ENCODE measurements at regions not wholly inside any gene's neighbourhood (a gene's known extent, or its start where the extent isn't known, plus 50 kb on each side); places are given as distances from the start of the nearest gene placed in this dataset.

DNA sequence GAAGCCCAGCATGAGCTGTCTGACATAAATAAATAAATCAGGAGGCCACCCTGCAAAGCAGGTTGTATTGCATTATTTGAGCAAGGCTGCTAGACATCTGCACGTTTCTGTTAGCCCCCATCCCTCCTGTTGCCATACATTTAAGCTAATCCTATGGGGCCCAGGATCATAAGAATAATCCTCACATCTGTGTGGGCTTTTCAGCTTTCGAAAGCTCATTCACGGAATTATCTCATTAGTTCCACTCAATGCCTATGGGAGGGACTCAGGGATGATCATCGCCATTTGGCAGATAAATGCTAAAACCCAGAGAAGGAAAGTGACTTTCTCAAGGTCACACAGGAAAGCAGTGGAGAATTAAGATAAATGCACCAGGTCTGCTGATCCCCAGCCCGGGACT is 123.4 kb downstream of the TLE3 start:
- TF ChIP-seq, protein P1, sequence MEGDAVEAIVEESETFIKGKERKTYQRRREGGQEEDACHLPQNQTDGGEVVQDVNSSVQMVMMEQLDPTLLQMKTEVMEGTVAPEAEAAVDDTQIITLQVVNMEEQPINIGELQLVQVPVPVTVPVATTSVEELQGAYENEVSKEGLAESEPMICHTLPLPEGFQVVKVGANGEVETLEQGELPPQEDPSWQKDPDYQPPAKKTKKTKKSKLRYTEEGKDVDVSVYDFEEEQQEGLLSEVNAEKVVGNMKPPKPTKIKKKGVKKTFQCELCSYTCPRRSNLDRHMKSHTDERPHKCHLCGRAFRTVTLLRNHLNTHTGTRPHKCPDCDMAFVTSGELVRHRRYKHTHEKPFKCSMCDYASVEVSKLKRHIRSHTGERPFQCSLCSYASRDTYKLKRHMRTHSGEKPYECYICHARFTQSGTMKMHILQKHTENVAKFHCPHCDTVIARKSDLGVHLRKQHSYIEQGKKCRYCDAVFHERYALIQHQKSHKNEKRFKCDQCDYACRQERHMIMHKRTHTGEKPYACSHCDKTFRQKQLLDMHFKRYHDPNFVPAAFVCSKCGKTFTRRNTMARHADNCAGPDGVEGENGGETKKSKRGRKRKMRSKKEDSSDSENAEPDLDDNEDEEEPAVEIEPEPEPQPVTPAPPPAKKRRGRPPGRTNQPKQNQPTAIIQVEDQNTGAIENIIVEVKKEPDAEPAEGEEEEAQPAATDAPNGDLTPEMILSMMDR (IDR thresholded peaks at IDR 0.05) = no peak
- no peak for TF ChIP-seq ZFX (IDR thresholded peaks at IDR 0.05; ENCODE audit: borderline replicate concordance)

All from 22Rv1 (cell line).